ENCODE measurements at regions not wholly inside any gene's neighbourhood (a gene's known extent, or its start where the extent isn't known, plus 50 kb on each side); places are given as distances from the start of the nearest gene placed in this dataset.
"Not testable (repeated sequence)": the region's sequence is repeated elsewhere in the genome, so short reads cannot be mapped to it uniquely, and the experiment has no call there.

DNA sequence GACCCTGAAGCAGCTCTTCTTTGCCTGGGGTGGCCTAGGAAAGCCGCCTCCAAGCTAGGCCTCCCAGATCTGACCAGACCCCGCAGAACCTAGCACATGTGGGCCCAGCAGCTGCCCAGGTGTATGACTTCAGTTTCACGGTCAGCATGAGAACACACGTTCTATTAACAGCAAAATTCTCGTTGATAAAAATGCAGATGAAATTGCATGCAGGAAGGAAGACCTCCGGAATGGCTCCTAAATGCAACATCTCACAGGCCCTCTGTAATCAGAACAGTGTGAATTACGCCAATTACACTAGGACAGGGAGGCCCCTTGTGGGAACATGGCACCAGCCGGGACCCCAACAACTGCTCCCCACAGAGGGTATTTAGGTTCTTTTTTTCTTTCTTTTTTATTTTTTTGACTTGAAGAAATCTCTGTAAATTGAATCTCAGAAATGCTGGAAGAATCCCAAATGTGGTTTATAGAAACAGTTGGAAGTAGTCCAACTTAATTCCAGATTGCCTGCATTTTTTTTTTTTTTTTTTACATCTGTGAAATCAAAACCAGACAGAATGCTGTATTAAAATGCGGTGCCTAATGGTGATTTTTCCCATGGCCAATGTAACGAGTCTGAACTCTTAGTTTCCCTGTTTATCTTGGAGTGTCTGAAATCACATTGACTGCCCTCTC, 185.1 kb downstream of the NPIPB11 start:
- CTCF ChIA-PET; intact Hi-C loops (cut with micrococcal nuclease); dilution Hi-C loops (cut with HindIII; ENCODE audit: low sequenced_read_pairs, unreplicated experiment); H4K20me1 ChIP-seq (ENCODE audit: insufficient read depth, low read length); H3K27me3 ChIP-seq (ENCODE audit: control insufficient read depth, insufficient read depth, low read length); H3K4me3 ChIP-seq (ENCODE audit: insufficient read depth, low read depth, low read length); BruUV-seq (replicated peaks); in situ Hi-C loops (cut with MboI; ENCODE audit: low sequenced_read_pairs): not testable (repeated sequence)
- Histone ChIP-seq H4K5ac (ENCODE audit: low read depth, low read length) (peak overlapping the region; percentile 85), H3K9ac (ENCODE audit: low read depth, low read length) (peak overlapping the region; percentile 81), H2BK5ac (ENCODE audit: low read depth, low read length, poor library complexity, severe bottlenecking) (peak overlapping the region; percentile 98), H4K8ac (ENCODE audit: low read depth in 2 of 2, low read length in 2 of 2) (peak overlapping the region; percentile 98 to 100), H3K79me1 (ENCODE audit: low read depth in 1 of 2, low read length in 2 of 2) (peaks cover 14 to 34% of the 10 kb centered on the region in 2 experiments), H3K9me3 (ENCODE audit: control insufficient read depth, insufficient read depth, low read length) (peaks cover 31% of the 10 kb centered on the region), H2AFZ (replicated peaks; ENCODE audit: low read length, poor library complexity) (peak overlapping the region; percentile 43), H3K14ac (replicated peaks; ENCODE audit: low read depth, low read length) (peak overlapping the region; percentile 100), H3K23ac (ENCODE audit: low read depth, low read length) (peak overlapping the region; percentile 97), H2AK5ac (ENCODE audit: low read depth, low read length) (peak overlapping the region; percentile 100), H4K91ac (ENCODE audit: insufficient read depth, low read depth, low read length) (peak overlapping the region; percentile 100), H3K27ac (ENCODE audit: insufficient read depth, low read length) (peak overlapping the region; percentile 99), H3K36me3 (ENCODE audit: control insufficient read depth, insufficient read depth, low read length) (peaks cover 25% of the 10 kb centered on the region), H2AK9ac (replicated peaks; ENCODE audit: low read depth, low read length, poor library complexity) (peak overlapping the region; percentile 93), H3K4me2 (ENCODE audit: low read depth, low read length) (peak overlapping the region; percentile 12; the same call in 1 of the 2 replicates), H3K4me1 (ENCODE audit: control insufficient read depth, insufficient read depth, low read length) (peaks cover 22% of the 10 kb centered on the region), H3K56ac (ENCODE audit: extremely low read depth, insufficient read depth, low read length) (peak overlapping the region; percentile 97), H3K4ac (ENCODE audit: low read depth, low read length) (peak overlapping the region; percentile 100), H2BK120ac (ENCODE audit: low read depth, low read length) (peak overlapping the region; percentile 100), H3K9me1 (ENCODE audit: insufficient read depth, low read length) (peaks cover 17% of the 10 kb centered on the region), H2BK20ac (ENCODE audit: low read depth, low read length) (peak overlapping the region; percentile 100), H3K18ac (ENCODE audit: low read depth, low read length) (peak overlapping the region; percentile 98), H2BK15ac (ENCODE audit: low read depth, low read length) (peak overlapping the region; percentile 89)
- peak; percentile 82 for DNase-seq
- ATAC-seq (ENCODE audit: low read depth), result peak; percentile 6
- POLR2A ChIA-PET (ENCODE audit: unreplicated experiment), result interaction anchor here (0.7 kb wide), 1 partner anchor 26 kb away, joined by 3 read pairs; no protein-coding TSS in a partner anchor
- WGBS, 2 experiments (ENCODE audit: extremely low coverage in 2 of 2, insufficient read length in 1 of 2), result 100% methylated on average over 1 of the region's 10 CpGs; no CpG with 5 or more reads in 1 of the 2 experiments

Data from IMR-90 (cell line).